HCT116 (cell line): ENCODE measurements at regions not wholly inside any gene's neighbourhood (a gene's known extent, or its start where the extent isn't known, plus 50 kb on each side); places are given as distances from the start of the nearest gene placed in this dataset.
A peak's percentile ranks its signal among the peaks of the same experiment; 100 is the strongest.

Experiments used
- ATAC-seq: fragments of 200-7000 bp; cut with Tn5 transposase; 2 replicates; pipeline ENCODE4 v1.9.1; 2020; ENCODE audit warnings: mild to moderate bottlenecking, moderate library complexity
- BruUV-seq: library from RNA; stranded (reverse); fragments of 400-500 nt; replicated peaks from 2 replicates; lab custom pipeline; 2021; lab: Mats Ljungman, UMichigan
- CTCF ChIA-PET: fragments of 300-600 bp; sonication (Branson Sonifier 250); formaldehyde crosslinking; loops from one replicate; lab custom pipeline; 2021; ENCODE audit warnings: antibody characterized with exemption; lab: Charles Lee
- POLR2A ChIA-PET: fragments of 300-600, 350-600 bp; sonication (Branson Sonifier 250); formaldehyde crosslinking; loops from one replicate; lab custom pipeline; 2021; ENCODE audit warnings: antibody characterized with exemption; lab: Charles Lee
- RAD21 ChIA-PET, 2 experiments: fragments of 300-600 bp; sonication (Branson Sonifier 250); formaldehyde crosslinking; loops; one replicate each; lab custom pipeline; 2023; ENCODE audit warnings: low total read pairs in 2 of 2; ENCODE audit not compliant: uncharacterized antibody in 2 of 2, unreplicated experiment in 2 of 2, low non-redundant PET in 1 of 2; lab: Charles Lee
- DNase-seq: peaks from one replicate; pipeline ENCODE4 v3.0.0-alpha.2; 2010; ENCODE audit warnings: low read depth, low spot score
- H2AFZ ChIP-seq: fragments of 200-600 bp; shearing (Covaris generic), sonication (generic); 2 replicates; pipeline ENCODE4 v1.6.1; 2017; ENCODE audit warnings: low read depth, mixed run types, mixed read lengths, antibody characterized with exemption, low read length; ENCODE audit not compliant: poor library complexity, severe bottlenecking
- H3K27ac ChIP-seq: 2 replicates; pipeline ENCODE4 v1.5.1; 2012; ENCODE audit warnings: low read depth, low read length
- H3K27me3 ChIP-seq: fragments of 200-600 bp; sonication (generic); 2 replicates; pipeline ENCODE4 v1.6.1; 2016; ENCODE audit warnings: mixed run types, low read length, mixed read lengths; ENCODE audit not compliant: insufficient read depth
- H3K36me3 ChIP-seq, 2 experiments: fragments of 200-500 bp in 1 of 2; fragments of 200-600 bp in 1 of 2; sonication (Bioruptor generic) in 1 of 2; sonication (generic) in 1 of 2; 2 replicates each; pipeline versions ENCODE4 v1.5.1 to v1.6.1; 2014 to 2016; ENCODE audit warnings: low read length in 2 of 2, inconsistent platforms in 1 of 2, mixed read lengths in 1 of 2, mixed run types in 1 of 2; ENCODE audit not compliant: insufficient read depth in 2 of 2, control insufficient read depth in 1 of 2
- H3K4me1 ChIP-seq, 2 experiments: fragments of 200-600 bp in 1 of 2; sonication (generic) in 1 of 2; 2 replicates each; pipeline versions ENCODE4 v1.5.1 to v1.6.1; 2012 to 2017; ENCODE audit warnings: low read length in 2 of 2, inconsistent platforms in 1 of 2, mild to moderate bottlenecking in 1 of 2, mixed read lengths in 1 of 2, mixed run types in 1 of 2, moderate library complexity in 1 of 2; ENCODE audit not compliant: insufficient read depth in 2 of 2, control insufficient read depth in 1 of 2
- H3K4me2 ChIP-seq: fragments of 200-600 bp; sonication (generic); 2 replicates; pipeline ENCODE4 v1.6.1; 2017; ENCODE audit warnings: mixed run types, low read length, mixed read lengths
- H3K4me3 ChIP-seq, 2 experiments: fragments of 200-600 bp in 1 of 2; sonication (generic) in 1 of 2; replicated peaks in 1 of 2; 2 replicates each; pipeline ENCODE4 v1.5.1; 2011 to 2016; ENCODE audit warnings: low read length in 2 of 2, control low read depth in 1 of 2, low read depth in 1 of 2, mild to moderate bottlenecking in 1 of 2, mixed read lengths in 1 of 2, mixed run types in 1 of 2
- H3K79me2 ChIP-seq: fragments of 200-600 bp; sonication (generic); 2 replicates; pipeline ENCODE4 v1.6.1; 2017; ENCODE audit warnings: mild to moderate bottlenecking, mixed run types, low read length, moderate library complexity, mixed read lengths; ENCODE audit not compliant: insufficient read depth
- H3K9ac ChIP-seq: fragments of 200-600 bp; sonication (generic); 2 replicates; pipeline ENCODE4 v1.6.1; 2016; ENCODE audit warnings: low read length, mixed read lengths
- H3K9me2 ChIP-seq: fragments of 200-600 bp; sonication (generic), shearing (Covaris generic); 2 replicates; pipeline ENCODE4 v1.6.1; 2017; ENCODE audit warnings: mixed run types, mild to moderate bottlenecking, moderate library complexity; ENCODE audit not compliant: insufficient read depth
- H3K9me3 ChIP-seq, 2 experiments: fragments of 200-500 bp in 1 of 2; fragments of 200-600 bp in 1 of 2; sonication (Bioruptor generic) in 1 of 2; sonication (generic) in 1 of 2; 2 replicates each; pipeline ENCODE4 v1.6.1; 2014 to 2017; ENCODE audit warnings: low read length in 2 of 2, mixed read lengths in 2 of 2, inconsistent platforms in 1 of 2, low read depth in 1 of 2, mild to moderate bottlenecking in 1 of 2, mixed run types in 1 of 2, moderate library complexity in 1 of 2; ENCODE audit not compliant: control insufficient read depth in 1 of 2, insufficient read depth in 1 of 2
- H4K20me1 ChIP-seq: fragments of 200-600 bp; sonication (generic), shearing (Covaris generic); 2 replicates; pipeline ENCODE4 v1.6.1; 2017; ENCODE audit warnings: mixed run types, mild to moderate bottlenecking, moderate library complexity; ENCODE audit not compliant: insufficient read depth
- CEBPB ChIP-seq: IDR thresholded peaks from 2 replicates; pipeline ENCODE4 v1.6.1; 2012; ENCODE audit warnings: low read depth
- CTCF ChIP-seq, 3 experiments: fragments of 200-600 bp in 1 of 3; sonication (generic) in 1 of 3; IDR thresholded peaks in 2 of 3; conservative IDR thresholded peaks in 1 of 3; 2 replicates each; pipeline ENCODE4 v1.5.1; 2012 to 2017; ENCODE audit warnings: low read depth in 2 of 3, low read length in 2 of 3, antibody characterized with exemption in 1 of 3, borderline replicate concordance in 1 of 3, control low read depth in 1 of 3, mild to moderate bottlenecking in 1 of 3, mixed read lengths in 1 of 3, mixed run types in 1 of 3, moderate library complexity in 1 of 3; ENCODE audit not compliant: insufficient read depth in 1 of 3
- EZH2 ChIP-seq: fragments of 200-600 bp; sonication (generic); IDR thresholded peaks from 2 replicates; pipeline ENCODE4 v1.6.1; 2017; ENCODE audit warnings: antibody characterized with exemption, mixed run types
- EZH2phosphoT487 ChIP-seq: fragments of 200-600 bp; IDR thresholded peaks from 2 replicates; pipeline ENCODE4 v1.6.1; 2018; ENCODE audit warnings: antibody characterized with exemption, borderline replicate concordance
- JUND ChIP-seq: IDR thresholded peaks from 2 replicates; pipeline ENCODE4 v1.6.1; 2012
- POLR2AphosphoS5 ChIP-seq: IDR thresholded peaks from 2 replicates; pipeline ENCODE4 v1.6.1; 2011; ENCODE audit warnings: mild to moderate bottlenecking, low read depth, low read length, moderate library complexity
- SRF ChIP-seq: IDR thresholded peaks from 2 replicates; pipeline ENCODE4 v1.6.1; 2012; ENCODE audit warnings: low read depth
- TCF7L2 ChIP-seq: IDR thresholded peaks from 2 replicates; pipeline ENCODE4 v1.7.0; 2011; ENCODE audit warnings: borderline replicate concordance, inconsistent platforms; ENCODE audit not compliant: insufficient read depth, insufficient read length; ENCODE audit errors: extremely low read depth
- YY1 ChIP-seq: IDR thresholded peaks from 2 replicates; pipeline ENCODE4 v1.6.1; 2011; ENCODE audit warnings: low read length, low read depth, moderate library complexity, mild to moderate bottlenecking; ENCODE audit not compliant: insufficient replicate concordance; ENCODE audit errors: extremely low read depth
- ZBTB33 ChIP-seq: IDR thresholded peaks from 2 replicates; pipeline ENCODE4 v1.6.1; 2011; ENCODE audit warnings: mild to moderate bottlenecking, low read length, moderate library complexity; ENCODE audit not compliant: insufficient replicate concordance; ENCODE audit errors: extremely low read depth
- intact Hi-C: fragments of 100-400 bp; cut with micrococcal nuclease; formaldehyde crosslinking; loops from 2 replicates; pipeline ENCODE4 v1.10.0; 2022

- Histone ChIP-seq H3K9ac (no peak overlapping the region), H4K20me1 (no peaks in the 10 kb centered on the region), H3K4me2 (peak overlapping the region; percentile 31), H3K9me3 (no peaks in the 10 kb centered on the region), H3K27me3 (no peaks in the 10 kb centered on the region), H3K27ac (no peak overlapping the region), H3K79me2 (no peaks in the 10 kb centered on the region), H3K36me3 (no peaks in the 10 kb centered on the region), H3K4me1 (peaks cover 0 to 20% of the 10 kb centered on the region in 2 experiments; a peak in 3 of 4 replicates), H2AFZ (no peak overlapping the region), H3K4me3 (no peak overlapping the region)
- RAD21 ChIA-PET, result no interaction called here
- peak; percentile 1 for DNase-seq
- ATAC-seq, result peak; percentile 38; the same call in 1 of the 2 replicates
- CTCF ChIA-PET, result no interaction called here
- TF ChIP-seq CEBPB (no peak), JUND (peak; percentile 38; the same call in 1 of the 2 replicates)
- TF ChIP-seq, all 23 proteins: peak for 1
- intact Hi-C loops, result no loop called here
- no TSS peak for BruUV-seq
- POLR2A ChIA-PET, result no interaction called here
- no peaks in the 10 kb centered on the region for H3K9me2 ChIP-seq
Observed at GRCh38 chr6:11315743-11316437, 83.4 kb upstream of the NEDD9 start.

GRCh38 chr6:11313207-11313606 lies 80.7 kb upstream of the NEDD9 start:
- ChIA-PET POLR2A (no interaction called here), CTCF (no interaction called here), RAD21 (no interaction called here)
- DNase-seq (no peak), ATAC-seq (no peak)
- H3K9me3 ChIP-seq, result no peaks in the 10 kb centered on the region
- no peak overlapping the region for H2AFZ ChIP-seq
- no peaks in the 10 kb centered on the region for H3K27me3 ChIP-seq
- no TSS peak for BruUV-seq
- H3K36me3 ChIP-seq, result no peaks in the 10 kb centered on the region
- no peaks in the 10 kb centered on the region for H3K79me2 ChIP-seq
- H3K4me2 ChIP-seq, result no peak overlapping the region
- H3K27ac ChIP-seq, result no peak overlapping the region
- H3K9me2 ChIP-seq, result no peaks in the 10 kb centered on the region
- H4K20me1 ChIP-seq, result no peaks in the 10 kb centered on the region
- no peak overlapping the region for H3K4me3 ChIP-seq
- peaks cover 0 to 16% of the 10 kb centered on the region in 2 experiments; a peak in 2 of 4 replicates for H3K4me1 ChIP-seq
- intact Hi-C loops, result no loop called here
- H3K9ac ChIP-seq, result no peak overlapping the region
- TF ChIP-seq SRF (no peak), ZBTB33 (no peak), EZH2phosphoT487 (no peak), CTCF (IDR thresholded peaks at IDR 0.05 in 2 of 3, conservative IDR thresholded peaks at IDR 0.05 in 1 of 3; ENCODE audit: borderline replicate concordance in 1 of 3, insufficient read depth in 1 of 3, low read depth in 2 of 3, low read length in 2 of 3) (no peak), TCF7L2 (no peak), YY1 (no peak), POLR2AphosphoS5 (no peak), EZH2 (no peak)
